Lower leg skin (tissue), 3 donors: ENCODE measurements at regions not wholly inside any gene's neighbourhood (a gene's known extent, or its start where the extent isn't known, plus 50 kb on each side); places are given as distances from the start of the nearest gene placed in this dataset.

Experiments
- POLR2A ChIP-seq, 2 donors: fragments of 450-650 bp; IDR thresholded peaks; one replicate each; pipeline ENCODE4 v1.6.1; 2016 to 2017; ENCODE audit warnings: antibody characterized with exemption in 2 of 2, mild to moderate bottlenecking in 1 of 2, moderate library complexity in 1 of 2
- TF ChIP-seq, protein P1 (sequence below), 3 donors: fragments of 450-650 bp; IDR thresholded peaks; one replicate each; pipeline ENCODE4 v1.5.1; 2016; ENCODE audit warnings: antibody characterized with exemption in 3 of 3, mild to moderate bottlenecking in 3 of 3, moderate library complexity in 2 of 3

DNA sequence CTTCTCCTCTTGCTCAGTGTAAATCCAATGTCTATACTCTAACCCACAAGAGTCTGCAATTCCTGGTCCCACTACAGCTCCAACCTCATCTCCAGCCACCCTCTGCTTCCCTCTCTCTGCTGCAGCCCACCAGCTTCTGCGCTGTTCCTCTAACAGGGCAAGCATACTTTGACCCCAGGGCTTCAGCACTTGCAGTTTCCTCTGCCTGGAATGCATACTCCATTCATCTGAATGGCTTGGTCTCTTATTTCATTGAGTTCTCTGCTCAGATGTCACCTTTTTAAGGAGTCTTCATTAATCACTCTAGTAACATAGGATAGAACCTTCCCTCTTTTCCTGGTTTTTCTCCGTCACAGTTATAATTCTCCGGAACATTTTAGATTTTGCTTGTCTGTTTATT is 141.6 kb downstream of the BUD13 start:
- TF ChIP-seq, protein P1, sequence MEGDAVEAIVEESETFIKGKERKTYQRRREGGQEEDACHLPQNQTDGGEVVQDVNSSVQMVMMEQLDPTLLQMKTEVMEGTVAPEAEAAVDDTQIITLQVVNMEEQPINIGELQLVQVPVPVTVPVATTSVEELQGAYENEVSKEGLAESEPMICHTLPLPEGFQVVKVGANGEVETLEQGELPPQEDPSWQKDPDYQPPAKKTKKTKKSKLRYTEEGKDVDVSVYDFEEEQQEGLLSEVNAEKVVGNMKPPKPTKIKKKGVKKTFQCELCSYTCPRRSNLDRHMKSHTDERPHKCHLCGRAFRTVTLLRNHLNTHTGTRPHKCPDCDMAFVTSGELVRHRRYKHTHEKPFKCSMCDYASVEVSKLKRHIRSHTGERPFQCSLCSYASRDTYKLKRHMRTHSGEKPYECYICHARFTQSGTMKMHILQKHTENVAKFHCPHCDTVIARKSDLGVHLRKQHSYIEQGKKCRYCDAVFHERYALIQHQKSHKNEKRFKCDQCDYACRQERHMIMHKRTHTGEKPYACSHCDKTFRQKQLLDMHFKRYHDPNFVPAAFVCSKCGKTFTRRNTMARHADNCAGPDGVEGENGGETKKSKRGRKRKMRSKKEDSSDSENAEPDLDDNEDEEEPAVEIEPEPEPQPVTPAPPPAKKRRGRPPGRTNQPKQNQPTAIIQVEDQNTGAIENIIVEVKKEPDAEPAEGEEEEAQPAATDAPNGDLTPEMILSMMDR (IDR thresholded peaks at IDR 0.05) = no peak
- no peak for TF ChIP-seq POLR2A (IDR thresholded peaks at IDR 0.05)
